NCI-H1417 (cell line): ENCODE measurements at regions not wholly inside any gene's neighbourhood (a gene's known extent, or its start where the extent isn't known, plus 50 kb on each side); places are given as distances from the start of the nearest gene placed in this dataset.
"Not testable (repeated sequence)": the region's sequence is repeated elsewhere in the genome, so short reads cannot be mapped to it uniquely, and the experiment has no call there.

Experiments
- DNase-seq, 3 experiments: peaks; one replicate each; lab custom pipeline; 2025; lab: John Stamatoyannopoulos, UW

GRCh38 chr6:153412519-153412918, 281.4 kb upstream of the RGS17 start:
- no peak for DNase-seq

GRCh38 chr6:153411070-153411648, 280.1 kb upstream of the RGS17 start:
- no peak for DNase-seq

GRCh38 chr6:153405931-153406330, 274.8 kb upstream of the RGS17 start:
- no peak for DNase-seq

- peak in 2 of 3 experiments; percentile 63 to 84 for DNase-seq
Observed at GRCh38 chr6:153401751-153402150, 270.7 kb upstream of the RGS17 start.

GRCh38 chr6:153392156-153392555, 261.1 kb upstream of the RGS17 start:
- DNase-seq = no peak

- no peak for DNase-seq
Observed at GRCh38 chr6:153373869-153374268, 242.8 kb upstream of the RGS17 start.

GRCh38 chr6:153368131-153368530, 237.0 kb upstream of the RGS17 start:
- DNase-seq = no peak

- DNase-seq = peak in 1 of 3 experiments; percentile 3
Observed at GRCh38 chr6:153367021-153367420, 235.9 kb upstream of the RGS17 start.

GRCh38 chr6:153357391-153357790, 226.3 kb upstream of the RGS17 start:
- DNase-seq = no peak

- DNase-seq = peak in 2 of 3 experiments; percentile 43 to 93
Observed at GRCh38 chr6:153340568-153340967, 209.5 kb upstream of the RGS17 start.

- DNase-seq = no peak
Observed at GRCh38 chr6:153334121-153334520, 203.0 kb upstream of the RGS17 start.

- DNase-seq = not testable (repeated sequence)
Observed at GRCh38 chr6:153331221-153331620, 200.1 kb upstream of the RGS17 start.

GRCh38 chr6:153328194-153328593, 197.1 kb upstream of the RGS17 start:
- DNase-seq = no peak

- no peak for DNase-seq
Observed at GRCh38 chr6:153325661-153326060, 194.6 kb upstream of the RGS17 start.

- peak; percentile 36 to 89 (median 66) for DNase-seq
Observed at GRCh38 chr6:153312634-153313033, 181.6 kb upstream of the RGS17 start.

- DNase-seq = no peak
Observed at GRCh38 chr6:153309651-153310050, 178.6 kb upstream of the RGS17 start.

- DNase-seq = no peak
Observed at GRCh38 chr6:153302133-153302532, 171.1 kb upstream of the RGS17 start.

GRCh38 chr6:153301602-153302001, 170.5 kb upstream of the RGS17 start:
- DNase-seq = no peak

GRCh38 chr6:153282456-153282855, 151.4 kb upstream of the RGS17 start:
- DNase-seq = peak in 1 of 3 experiments; percentile 59

- no peak for DNase-seq
Observed at GRCh38 chr6:153275997-153276396, 144.9 kb upstream of the RGS17 start.

- no peak for DNase-seq
Observed at GRCh38 chr6:153272201-153272980, 141.3 kb upstream of the RGS17 start.

- no peak for DNase-seq
Observed at GRCh38 chr6:153263489-153263888, 132.4 kb upstream of the RGS17 start.

- DNase-seq = no peak
Observed at GRCh38 chr6:153251326-153251725, 120.2 kb upstream of the RGS17 start.

GRCh38 chr6:153237670-153238069, 106.6 kb upstream of the RGS17 start:
- DNase-seq = no peak
